Right lobe of liver (tissue), 6 donors: ENCODE measurements at regions not wholly inside any gene's neighbourhood (a gene's known extent, or its start where the extent isn't known, plus 50 kb on each side); places are given as distances from the start of the nearest gene placed in this dataset.
"Not testable (repeated sequence)": the region's sequence is repeated elsewhere in the genome, so short reads cannot be mapped to it uniquely, and the experiment has no call there.

Experiments used
- ATAC-seq, 4 donors: fragments of 200-7000 bp; cut with Tn5 transposase; one replicate each; pipeline ENCODE4 v1.9.1; 2020; ENCODE audit warnings: mild to moderate bottlenecking in 4 of 4, moderate library complexity in 4 of 4
- DNase-seq, 3 donors: peaks; one replicate each; pipeline ENCODE4 v3.0.0-alpha.2; 2020
- H3K27ac ChIP-seq, 3 donors: fragments of 200-600 bp; one replicate each; pipeline ENCODE4 v1.8.0; 2022
- H3K27me3 ChIP-seq, 2 donors: fragments of 200-600 bp; one replicate each; pipeline ENCODE4 v1.8.0; 2022
- H3K36me3 ChIP-seq, 4 donors: fragments of 200-600 bp; sonication (generic) in 1 of 4; one replicate each; pipeline versions ENCODE4 v1.5.1 to v1.8.0; 2017 to 2022; ENCODE audit warnings: control low read depth in 1 of 4
- H3K4me1 ChIP-seq, 4 donors: fragments of 200-600 bp; sonication (generic) in 1 of 4; one replicate each; pipeline versions ENCODE4 v1.5.1 to v1.8.0; 2017 to 2022; ENCODE audit warnings: control low read depth in 1 of 4
- H3K4me3 ChIP-seq, 3 donors: fragments of 200-600 bp; one replicate each; pipeline ENCODE4 v1.8.0; 2022
- H3K9me3 ChIP-seq, 4 donors: fragments of 200-600 bp; sonication (generic) in 1 of 4; one replicate each; pipeline versions ENCODE4 v1.5.1 to v1.8.0; 2017 to 2022; ENCODE audit warnings: control low read depth in 1 of 4
- POLR2A ChIP-seq: fragments of 450-650 bp; IDR thresholded peaks from one replicate; pipeline ENCODE4 v1.6.1; 2017; ENCODE audit warnings: antibody characterized with exemption, mild to moderate bottlenecking
- WGBS: methylation state at CpG from one replicate; pipeline ENCODE4 v1.1.6; 2018; ENCODE audit warnings: low coverage, low lambda C conversion rate; ENCODE audit not compliant: insufficient coverage; ENCODE audit errors: missing lambda C conversion rate; 5-methylcytosine and 5-hydroxymethylcytosine counted together
- intact Hi-C, 2 donors: fragments of 100-400 bp; cut with DNase I; formaldehyde crosslinking; loops; one replicate each; pipeline versions ENCODE4 v1.11.2 to v1.14.1; 2022
- TF ChIP-seq, protein P1 (sequence below), 4 donors: fragments of 200-600 bp in 3 of 4; fragments of 450-650 bp in 1 of 4; IDR thresholded peaks; one replicate each; pipeline versions ENCODE4 v1.5.1 to v1.8.0; 2016 to 2022; ENCODE audit warnings: antibody characterized with exemption in 4 of 4, mild to moderate bottlenecking in 2 of 4
- donor health status: DM: no; HTN: yes; CAD: no.
- donor health status: DM: no; HTN: no; CAD: no.
- donor health status: DM: no; HTN: no; CAD: no.
- donor health status: DM: no; HTN: yes; CAD: no.
- donor health status: DM: no; HTN: yes; CAD: no.

GRCh38 chr2:77778917-77779316 lies 256.7 kb upstream of the LRRTM4 start:
- no peak overlapping the region for H3K27ac ChIP-seq
- H3K36me3 ChIP-seq, result no peaks in the 10 kb centered on the region
- DNase-seq (no peak), ATAC-seq (no peak)
- intact Hi-C loops, result no loop called here
- no peaks in the 10 kb centered on the region for H3K9me3 ChIP-seq
- no peak overlapping the region for H3K4me3 ChIP-seq
- no peaks in the 10 kb centered on the region for H3K4me1 ChIP-seq
- TF ChIP-seq, protein P1, sequence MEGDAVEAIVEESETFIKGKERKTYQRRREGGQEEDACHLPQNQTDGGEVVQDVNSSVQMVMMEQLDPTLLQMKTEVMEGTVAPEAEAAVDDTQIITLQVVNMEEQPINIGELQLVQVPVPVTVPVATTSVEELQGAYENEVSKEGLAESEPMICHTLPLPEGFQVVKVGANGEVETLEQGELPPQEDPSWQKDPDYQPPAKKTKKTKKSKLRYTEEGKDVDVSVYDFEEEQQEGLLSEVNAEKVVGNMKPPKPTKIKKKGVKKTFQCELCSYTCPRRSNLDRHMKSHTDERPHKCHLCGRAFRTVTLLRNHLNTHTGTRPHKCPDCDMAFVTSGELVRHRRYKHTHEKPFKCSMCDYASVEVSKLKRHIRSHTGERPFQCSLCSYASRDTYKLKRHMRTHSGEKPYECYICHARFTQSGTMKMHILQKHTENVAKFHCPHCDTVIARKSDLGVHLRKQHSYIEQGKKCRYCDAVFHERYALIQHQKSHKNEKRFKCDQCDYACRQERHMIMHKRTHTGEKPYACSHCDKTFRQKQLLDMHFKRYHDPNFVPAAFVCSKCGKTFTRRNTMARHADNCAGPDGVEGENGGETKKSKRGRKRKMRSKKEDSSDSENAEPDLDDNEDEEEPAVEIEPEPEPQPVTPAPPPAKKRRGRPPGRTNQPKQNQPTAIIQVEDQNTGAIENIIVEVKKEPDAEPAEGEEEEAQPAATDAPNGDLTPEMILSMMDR (IDR thresholded peaks at IDR 0.05), result no peak
- TF ChIP-seq POLR2A, result no peak
- no peaks in the 10 kb centered on the region for H3K27me3 ChIP-seq

DNA sequence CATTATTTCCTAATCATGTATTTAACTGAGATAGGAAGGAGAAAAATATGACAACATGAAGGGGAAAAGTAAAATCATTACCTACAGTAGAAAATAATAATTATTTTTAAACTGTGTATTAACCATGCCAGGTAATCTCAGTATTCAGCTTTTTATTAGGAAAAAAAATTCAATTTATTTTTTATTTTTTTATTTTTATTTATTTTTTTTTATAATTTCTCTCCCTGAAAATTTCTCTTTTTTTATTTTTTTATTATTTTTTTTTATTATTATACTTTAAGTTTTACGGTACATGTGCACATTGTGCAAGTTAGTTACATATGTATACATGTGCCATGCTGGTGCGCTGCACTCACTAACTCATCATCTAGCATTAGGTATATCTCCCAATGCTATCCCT lies 271.3 kb upstream of the LRRTM4 start:
- ATAC-seq, H3K36me3 ChIP-seq, intact Hi-C loops, H3K4me3 ChIP-seq, H3K27ac ChIP-seq, DNase-seq, H3K9me3 ChIP-seq, H3K4me1 ChIP-seq, H3K27me3 ChIP-seq: not testable (repeated sequence)
- WGBS, result 89% methylated on average over 1 of the region's 2 CpGs

GRCh38 chr2:77796397-77796796 lies 274.2 kb upstream of the LRRTM4 start:
- no peak for ATAC-seq
- DNase-seq, result no peak
- intact Hi-C loops, result no loop called here
- Histone ChIP-seq H3K27ac (no peak overlapping the region), H3K9me3 (no peaks in the 10 kb centered on the region), H3K36me3 (no peaks in the 10 kb centered on the region), H3K4me1 (no peaks in the 10 kb centered on the region), H3K27me3 (no peaks in the 10 kb centered on the region), H3K4me3 (no peak overlapping the region)
- 43% methylated on average over 2 of the region's 2 CpGs for WGBS
- TF ChIP-seq, protein P1 (IDR thresholded peaks at IDR 0.05), result no peak
- TF ChIP-seq POLR2A, result no peak

DNA sequence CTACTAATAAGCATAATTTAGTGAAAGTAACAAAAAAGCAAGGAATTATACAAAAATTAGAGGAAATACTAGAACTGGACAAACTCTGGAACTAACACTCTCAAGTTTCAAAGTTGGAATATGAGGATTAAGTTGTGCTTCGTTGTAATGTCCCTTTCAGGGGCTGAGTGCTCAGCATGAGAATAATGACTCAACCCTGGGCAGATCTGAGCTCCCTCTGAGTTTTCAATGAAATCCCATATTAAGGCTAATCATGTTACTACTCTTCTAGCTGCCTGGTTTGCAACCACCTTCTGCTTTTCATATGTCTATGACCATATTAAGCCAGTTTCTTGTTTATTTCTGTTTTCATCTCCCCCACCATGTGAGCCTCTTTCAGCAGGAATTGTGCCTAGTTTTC lies 274.9 kb upstream of the LRRTM4 start:
- intact Hi-C loops, result no loop called here
- H3K4me1 ChIP-seq, result no peaks in the 10 kb centered on the region
- H3K9me3 ChIP-seq, result no peaks in the 10 kb centered on the region
- no peaks in the 10 kb centered on the region for H3K27me3 ChIP-seq
- TF ChIP-seq, protein P1 (IDR thresholded peaks at IDR 0.05), result no peak
- no peak for TF ChIP-seq POLR2A
- no peaks in the 10 kb centered on the region for H3K36me3 ChIP-seq
- H3K4me3 ChIP-seq, result no peak overlapping the region
- no peak overlapping the region for H3K27ac ChIP-seq
- ATAC-seq, result no peak
- DNase-seq, result no peak
- 0% methylated on average over 1 of the region's 1 CpG for WGBS

DNA sequence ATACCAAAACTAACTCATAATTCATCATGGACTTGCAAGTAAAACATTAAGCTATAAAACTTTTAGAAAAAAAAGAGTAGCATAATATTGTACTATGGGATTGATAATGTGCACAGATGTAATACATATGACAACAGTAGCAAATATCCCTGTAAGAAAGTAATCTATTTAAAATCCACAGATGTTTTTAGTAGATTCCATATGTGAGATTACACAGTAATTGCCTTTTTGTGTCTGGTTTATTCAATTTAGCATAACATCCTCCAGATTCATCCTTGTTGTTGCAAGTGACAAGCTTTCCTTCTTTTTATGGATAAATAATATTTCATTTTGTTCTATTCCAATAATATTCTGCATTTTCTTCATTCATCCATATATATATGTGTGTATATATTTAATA lies 278.2 kb upstream of the LRRTM4 start:
- no peak for ATAC-seq
- TF ChIP-seq POLR2A, result no peak
- DNase-seq, result no peak
- no peaks in the 10 kb centered on the region for H3K27me3 ChIP-seq
- H3K9me3 ChIP-seq, result no peaks in the 10 kb centered on the region
- no peaks in the 10 kb centered on the region for H3K4me1 ChIP-seq
- intact Hi-C loops, result no loop called here
- no peaks in the 10 kb centered on the region for H3K36me3 ChIP-seq
- no peak overlapping the region for H3K27ac ChIP-seq
- H3K4me3 ChIP-seq, result no peak overlapping the region

DNA sequence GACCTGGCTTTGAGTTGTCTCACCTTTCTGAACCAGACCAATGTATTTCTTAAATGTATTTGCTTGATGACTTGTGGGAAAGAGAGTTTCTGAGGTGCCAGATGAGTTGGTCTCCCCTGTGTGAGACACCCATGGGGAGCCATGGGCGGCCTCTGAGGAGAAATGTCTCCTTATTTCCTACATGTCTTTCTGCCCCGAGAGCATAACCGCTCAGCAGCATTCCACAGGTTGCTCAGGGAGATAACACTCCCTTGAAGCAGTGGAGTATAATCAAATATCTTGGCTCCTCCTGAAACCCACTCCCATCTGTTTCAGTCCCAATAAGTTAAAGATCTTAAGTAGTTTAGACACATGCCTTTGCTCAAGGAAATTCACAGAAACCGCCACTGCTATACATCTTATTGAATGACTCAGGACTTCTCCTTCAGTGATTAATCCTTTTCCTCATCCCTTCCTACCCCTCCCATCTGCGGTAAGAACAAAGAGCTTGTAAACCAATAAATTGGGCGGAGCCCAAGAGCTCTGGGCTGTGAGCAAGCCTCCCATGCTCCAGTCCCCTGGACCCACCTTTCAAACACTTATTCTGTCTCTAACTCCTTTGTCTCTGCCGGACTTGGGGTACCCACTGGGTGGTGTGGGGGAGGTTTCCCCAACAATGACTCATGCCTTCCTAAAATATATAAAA lies 285.5 kb upstream of the LRRTM4 start:
- DNase-seq, result no peak
- 44% methylated on average over 3 of the region's 7 CpGs for WGBS
- ATAC-seq, result no peak
- Histone ChIP-seq H3K27me3 (no peaks in the 10 kb centered on the region), H3K4me3 (no peak overlapping the region), H3K36me3 (no peaks in the 10 kb centered on the region), H3K27ac (no peak overlapping the region), H3K4me1 (no peaks in the 10 kb centered on the region), H3K9me3 (no peaks in the 10 kb centered on the region)
- TF ChIP-seq POLR2A, result no peak
- TF ChIP-seq, protein P1 (IDR thresholded peaks at IDR 0.05), result no peak
- intact Hi-C loops, result no loop called here
